MM.1S (cell line): ENCODE measurements at regions not wholly inside any gene's neighbourhood (a gene's known extent, or its start where the extent isn't known, plus 50 kb on each side); places are given as distances from the start of the nearest gene placed in this dataset.

Experiments
- CTCF ChIP-seq: fragments of 300-600 bp; sonication (generic); IDR thresholded peaks from 2 replicates; pipeline ENCODE4 v1.5.1; 2016; ENCODE audit warnings: antibody characterized with exemption, low read length, mixed read lengths
- EZH2 ChIP-seq: fragments of 300-600 bp; sonication (generic); optimal IDR thresholded peaks from 2 replicates; pipeline ENCODE3; 2017; ENCODE audit warnings: low read depth, mild to moderate bottlenecking, antibody characterized with exemption, low read length, mixed read lengths
- EZH2phosphoT487 ChIP-seq: fragments of 300-600 bp; sonication (generic); IDR thresholded peaks from 2 replicates; pipeline ENCODE4 v1.6.1; 2018; ENCODE audit warnings: antibody characterized with exemption, low read length

- TF ChIP-seq CTCF (no peak), EZH2 (no peak), EZH2phosphoT487 (no peak)
Measured at GRCh38 chr1:4519954-4520353, 134.5 kb upstream of the AJAP1 start.
